ENCODE measurements at regions not wholly inside any gene's neighbourhood (a gene's known extent, or its start where the extent isn't known, plus 50 kb on each side); places are given as distances from the start of the nearest gene placed in this dataset.

- TF ChIP-seq CTCF (IDR thresholded peaks at IDR 0.05) (no peak), POLR2A (IDR thresholded peaks at IDR 0.05) (no peak)
Measured at GRCh38 chr3:124519591-124520194, 210.6 kb upstream of the UMPS start.
